ENCODE measurements at regions not wholly inside any gene's neighbourhood (a gene's known extent, or its start where the extent isn't known, plus 50 kb on each side); places are given as distances from the start of the nearest gene placed in this dataset.

- WGBS (ENCODE audit: low lambda C conversion rate, missing lambda C conversion rate) = 92% methylated on average over 2 of the region's 2 CpGs
- Histone ChIP-seq H3K9me2 (replicated peaks; ENCODE audit: insufficient read depth) (no peaks in the 10 kb centered on the region), H3K9me3 (ENCODE audit: low read depth) (peaks cover 4% of the 10 kb centered on the region), H3K4me1 (ENCODE audit: insufficient read depth) (no peaks in the 10 kb centered on the region), H3K4me3 (no peak overlapping the region), H3K36me3 (replicated peaks; ENCODE audit: insufficient read depth, low read depth) (no peaks in the 10 kb centered on the region), H3K27me3 (peaks cover 9% of the 10 kb centered on the region), H3K79me2 (no peaks in the 10 kb centered on the region), H4K20me1 (ENCODE audit: insufficient read depth, poor library complexity, severe bottlenecking) (no peaks in the 10 kb centered on the region), H2AFZ (no peak overlapping the region), H3K27ac (no peak overlapping the region), H3K4me2 (no peak overlapping the region)
- no peak for TF ChIP-seq CTCF (IDR thresholded peaks at IDR 0.05; ENCODE audit: poor library complexity)
- no peak for TF ChIP-seq EZH2 (IDR thresholded peaks at IDR 0.05; ENCODE audit: borderline replicate concordance)
- no peak for TF ChIP-seq EZH2phosphoT487 (IDR thresholded peaks at IDR 0.05; ENCODE audit: low read depth, severe bottlenecking, unreplicated experiment)
- no peak for DNase-seq (ENCODE audit: low spot score)
These were observed 251.9 kb upstream of the TCERG1L start for GRCh38 chr10:131563411-131563810.

GRCh38 chr10:131567279-131568162 lies 256.0 kb upstream of the TCERG1L start:
- H3K9me3 ChIP-seq (ENCODE audit: low read depth) = peaks cover 4% of the 10 kb centered on the region
- H2AFZ ChIP-seq = no peak overlapping the region
- no peaks in the 10 kb centered on the region for H3K9me2 ChIP-seq (replicated peaks; ENCODE audit: insufficient read depth)
- no peak overlapping the region for H3K27ac ChIP-seq
- no peak for DNase-seq (ENCODE audit: low spot score)
- H3K4me2 ChIP-seq = no peak overlapping the region
- H3K36me3 ChIP-seq (replicated peaks; ENCODE audit: insufficient read depth, low read depth) = no peaks in the 10 kb centered on the region
- no peaks in the 10 kb centered on the region for H3K4me1 ChIP-seq (ENCODE audit: insufficient read depth)
- no peaks in the 10 kb centered on the region for H4K20me1 ChIP-seq (ENCODE audit: insufficient read depth, poor library complexity, severe bottlenecking)
- no peaks in the 10 kb centered on the region for H3K79me2 ChIP-seq
- peaks cover 3% of the 10 kb centered on the region for H3K27me3 ChIP-seq
- no peak overlapping the region for H3K4me3 ChIP-seq
- WGBS (ENCODE audit: low lambda C conversion rate, missing lambda C conversion rate) = 79% methylated on average over 15 of the region's 15 CpGs
- TF ChIP-seq EZH2phosphoT487 (IDR thresholded peaks at IDR 0.05; ENCODE audit: low read depth, severe bottlenecking, unreplicated experiment) (no peak), CTCF (IDR thresholded peaks at IDR 0.05; ENCODE audit: poor library complexity) (no peak), EZH2 (IDR thresholded peaks at IDR 0.05; ENCODE audit: borderline replicate concordance) (no peak)

- Histone ChIP-seq H3K27ac (no peak overlapping the region), H3K4me3 (no peak overlapping the region), H2AFZ (no peak overlapping the region), H3K9me3 (ENCODE audit: low read depth) (peaks cover 4% of the 10 kb centered on the region), H3K27me3 (peaks cover 3% of the 10 kb centered on the region), H3K4me1 (ENCODE audit: insufficient read depth) (no peaks in the 10 kb centered on the region), H3K9me2 (replicated peaks; ENCODE audit: insufficient read depth) (no peaks in the 10 kb centered on the region), H3K79me2 (no peaks in the 10 kb centered on the region), H3K4me2 (no peak overlapping the region), H3K36me3 (replicated peaks; ENCODE audit: insufficient read depth, low read depth) (no peaks in the 10 kb centered on the region), H4K20me1 (ENCODE audit: insufficient read depth, poor library complexity, severe bottlenecking) (no peaks in the 10 kb centered on the region)
- 70% methylated on average over 7 of the region's 7 CpGs for WGBS (ENCODE audit: low lambda C conversion rate, missing lambda C conversion rate)
- no peak for DNase-seq (ENCODE audit: low spot score)
- TF ChIP-seq EZH2phosphoT487 (IDR thresholded peaks at IDR 0.05; ENCODE audit: low read depth, severe bottlenecking, unreplicated experiment) (no peak), EZH2 (IDR thresholded peaks at IDR 0.05; ENCODE audit: borderline replicate concordance) (no peak), CTCF (IDR thresholded peaks at IDR 0.05; ENCODE audit: poor library complexity) (no peak)
These were observed 257.3 kb upstream of the TCERG1L start for GRCh38 chr10:131568866-131569265.
